Inflammatory macrophage treated with lipopolysaccharide for 4 hours (primary cell): ENCODE measurements at regions not wholly inside any gene's neighbourhood (a gene's known extent, or its start where the extent isn't known, plus 50 kb on each side); places are given as distances from the start of the nearest gene placed in this dataset.
A peak's percentile ranks its signal among the peaks of the same experiment; 100 is the strongest.
"Not testable (repeated sequence)": the region's sequence is repeated elsewhere in the genome, so short reads cannot be mapped to it uniquely, and the experiment has no call there.

Source experiments
- DNase-seq: peaks from one replicate; pipeline ENCODE4 v3.0.0-alpha.2; 2020

GRCh38 chr10:35819011-35819410 lies 176.9 kb upstream of the FZD8 start:
- DNase-seq, result no peak

- not testable (repeated sequence) for DNase-seq
Measured at GRCh38 chr10:35817109-35817508, 175.0 kb upstream of the FZD8 start.

- DNase-seq, result no peak
Measured at GRCh38 chr10:35813219-35813618, 171.1 kb upstream of the FZD8 start.

- DNase-seq, result no peak
Measured at GRCh38 chr10:35808344-35808743, 166.2 kb upstream of the FZD8 start.

GRCh38 chr10:35803046-35803445 lies 160.9 kb upstream of the FZD8 start:
- DNase-seq, result no peak

- DNase-seq, result no peak
Measured at GRCh38 chr10:35797187-35797586, 155.1 kb upstream of the FZD8 start.

GRCh38 chr10:35795131-35795824 lies 153.2 kb upstream of the FZD8 start:
- DNase-seq, result peak; percentile 4

GRCh38 chr10:35794703-35795102 lies 152.6 kb upstream of the FZD8 start:
- DNase-seq, result no peak

GRCh38 chr10:35792291-35792690 lies 150.2 kb upstream of the FZD8 start:
- DNase-seq, result no peak

GRCh38 chr10:35789996-35790395 lies 147.9 kb upstream of the FZD8 start:
- no peak for DNase-seq

- DNase-seq, result no peak
Measured at GRCh38 chr10:35784751-35785150, 142.7 kb upstream of the FZD8 start.

- DNase-seq, result no peak
Measured at GRCh38 chr10:35783305-35783838, 141.3 kb upstream of the FZD8 start.

GRCh38 chr10:35781643-35782035 lies 139.5 kb upstream of the FZD8 start:
- no peak for DNase-seq

- DNase-seq, result no peak
Measured at GRCh38 chr10:35780970-35781642, 139.0 kb upstream of the FZD8 start.

GRCh38 chr10:35778306-35778705 lies 136.2 kb upstream of the FZD8 start:
- DNase-seq, result no peak

GRCh38 chr10:35776557-35776956 lies 134.5 kb upstream of the FZD8 start:
- DNase-seq, result not testable (repeated sequence)

GRCh38 chr10:35774109-35774508 lies 132.0 kb upstream of the FZD8 start:
- no peak for DNase-seq

- no peak for DNase-seq
Measured at GRCh38 chr10:35770817-35771355, 128.8 kb upstream of the FZD8 start.

- no peak for DNase-seq
Measured at GRCh38 chr10:35769795-35770194, 127.7 kb upstream of the FZD8 start.

- no peak for DNase-seq
Measured at GRCh38 chr10:35768731-35769130, 126.6 kb upstream of the FZD8 start.

GRCh38 chr10:35768011-35768410 lies 125.9 kb upstream of the FZD8 start:
- DNase-seq, result no peak

- no peak for DNase-seq
Measured at GRCh38 chr10:35765996-35766395, 123.9 kb upstream of the FZD8 start.

- no peak for DNase-seq
Measured at GRCh38 chr10:35765066-35765527, 123.0 kb upstream of the FZD8 start.
